Calu3 (cell line): ENCODE measurements at regions not wholly inside any gene's neighbourhood (a gene's known extent, or its start where the extent isn't known, plus 50 kb on each side); places are given as distances from the start of the nearest gene placed in this dataset.

ENCODE experiments used
- BruUV-seq: library from RNA; stranded (reverse); fragments of 400-500 nt; replicated peaks from 2 replicates; lab custom pipeline; 2021; lab: Mats Ljungman, UMichigan
- CTCF ChIA-PET: fragments of 300-600 bp; sonication (Branson Sonifier 250); formaldehyde crosslinking; loops from one replicate; lab custom pipeline; 2022; ENCODE audit warnings: antibody characterized with exemption; lab: Charles Lee
- DNase-seq: peaks from one replicate; pipeline ENCODE4 v3.0.0; 2022
- H3K27ac Mint-ChIP-seq: one replicate; pipeline ENCODE4 v1.8.0; 2022; ENCODE audit warnings: mixed read lengths; ENCODE audit not compliant: unreplicated experiment
- H3K27me3 Mint-ChIP-seq: one replicate; pipeline ENCODE4 v1.8.0; 2022; ENCODE audit warnings: mixed read lengths; ENCODE audit not compliant: unreplicated experiment
- H3K36me3 Mint-ChIP-seq: one replicate; pipeline ENCODE4 v1.8.0; 2022; ENCODE audit warnings: mild to moderate bottlenecking, moderate library complexity, mixed read lengths; ENCODE audit not compliant: insufficient read depth, unreplicated experiment
- H3K4me1 Mint-ChIP-seq: one replicate; pipeline ENCODE4 v1.8.0; 2022; ENCODE audit warnings: mild to moderate bottlenecking, low read depth, mixed read lengths; ENCODE audit not compliant: unreplicated experiment
- H3K4me3 Mint-ChIP-seq: one replicate; pipeline ENCODE4 v1.8.0; 2022; ENCODE audit warnings: mild to moderate bottlenecking, low read depth, moderate library complexity, mixed read lengths; ENCODE audit not compliant: unreplicated experiment
- H3K9me3 Mint-ChIP-seq: one replicate; pipeline ENCODE4 v1.8.0; 2022; ENCODE audit warnings: low read depth, mixed read lengths; ENCODE audit not compliant: unreplicated experiment
- intact Hi-C: fragments of 100-400 bp; cut with micrococcal nuclease; formaldehyde crosslinking; loops from one replicate; pipeline ENCODE4 v1.10.0; 2022; ENCODE audit not compliant: unreplicated experiment
- TF ChIP-seq, protein P1 (sequence below): fragments of 200-600 bp; IDR thresholded peaks from one replicate; pipeline ENCODE4 v1.8.0; 2022; ENCODE audit warnings: antibody characterized with exemption; ENCODE audit not compliant: unreplicated experiment

DNA sequence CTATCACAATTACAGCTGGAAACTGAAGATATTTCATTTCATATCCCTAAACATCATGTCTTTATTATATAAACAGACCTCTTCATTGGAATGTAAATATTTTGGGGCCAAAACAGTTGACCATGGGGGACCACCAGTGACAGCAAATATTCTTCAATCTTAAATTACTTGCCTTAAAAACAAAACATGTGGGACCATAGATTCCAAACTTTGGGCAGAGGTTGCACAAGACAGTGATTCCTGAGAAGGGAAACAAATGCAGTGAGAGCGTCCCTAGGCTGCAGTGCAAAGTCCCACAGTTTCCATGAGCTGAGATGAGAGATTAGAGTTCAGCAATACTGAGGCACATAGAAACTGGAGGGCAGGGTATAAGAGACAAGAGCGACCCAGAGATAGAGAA, 818.9 kb downstream of the CBLN2 start:
- Mint-ChIP-seq H3K4me1 (peaks cover 10% of the 10 kb centered on the region), H3K27me3 (no peaks in the 10 kb centered on the region), H3K36me3 (no peaks in the 10 kb centered on the region), H3K27ac (no peak overlapping the region), H3K4me3 (no peak overlapping the region), H3K9me3 (no peaks in the 10 kb centered on the region)
- no peak for DNase-seq
- intact Hi-C loops: no loop called here
- no TSS peak for BruUV-seq
- CTCF ChIA-PET: no interaction called here
- TF ChIP-seq, protein P1, sequence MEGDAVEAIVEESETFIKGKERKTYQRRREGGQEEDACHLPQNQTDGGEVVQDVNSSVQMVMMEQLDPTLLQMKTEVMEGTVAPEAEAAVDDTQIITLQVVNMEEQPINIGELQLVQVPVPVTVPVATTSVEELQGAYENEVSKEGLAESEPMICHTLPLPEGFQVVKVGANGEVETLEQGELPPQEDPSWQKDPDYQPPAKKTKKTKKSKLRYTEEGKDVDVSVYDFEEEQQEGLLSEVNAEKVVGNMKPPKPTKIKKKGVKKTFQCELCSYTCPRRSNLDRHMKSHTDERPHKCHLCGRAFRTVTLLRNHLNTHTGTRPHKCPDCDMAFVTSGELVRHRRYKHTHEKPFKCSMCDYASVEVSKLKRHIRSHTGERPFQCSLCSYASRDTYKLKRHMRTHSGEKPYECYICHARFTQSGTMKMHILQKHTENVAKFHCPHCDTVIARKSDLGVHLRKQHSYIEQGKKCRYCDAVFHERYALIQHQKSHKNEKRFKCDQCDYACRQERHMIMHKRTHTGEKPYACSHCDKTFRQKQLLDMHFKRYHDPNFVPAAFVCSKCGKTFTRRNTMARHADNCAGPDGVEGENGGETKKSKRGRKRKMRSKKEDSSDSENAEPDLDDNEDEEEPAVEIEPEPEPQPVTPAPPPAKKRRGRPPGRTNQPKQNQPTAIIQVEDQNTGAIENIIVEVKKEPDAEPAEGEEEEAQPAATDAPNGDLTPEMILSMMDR: no peak

DNA sequence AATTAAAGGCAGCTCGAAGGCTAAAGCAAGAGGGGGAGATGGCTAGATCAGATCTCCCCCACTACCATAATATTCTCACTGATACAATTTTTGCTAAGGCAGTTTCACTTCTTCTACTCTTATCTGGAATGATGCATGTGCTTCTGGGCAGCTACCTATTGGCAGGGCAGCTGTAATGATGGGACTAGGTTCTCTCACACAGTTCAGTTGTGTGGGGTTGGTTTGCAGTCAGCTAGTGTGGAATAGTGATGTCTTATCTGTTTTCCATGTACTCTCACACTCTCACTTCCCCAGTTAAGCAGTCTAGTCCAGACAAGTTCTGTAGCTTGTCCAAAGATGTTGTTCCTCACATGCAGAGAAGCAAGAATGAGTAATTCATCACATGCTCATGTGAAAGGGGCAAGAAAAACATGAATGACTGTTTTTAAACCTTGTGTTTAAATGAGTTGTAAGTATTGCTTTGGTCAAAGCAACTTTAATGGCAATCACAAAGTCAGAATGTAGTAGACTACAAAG, 836.1 kb downstream of the CBLN2 start:
- TF ChIP-seq, protein P1: no peak
- CTCF ChIA-PET: no interaction called here
- Mint-ChIP-seq H3K36me3 (no peaks in the 10 kb centered on the region), H3K27ac (no peak overlapping the region), H3K27me3 (no peaks in the 10 kb centered on the region), H3K4me1 (no peaks in the 10 kb centered on the region), H3K4me3 (no peak overlapping the region), H3K9me3 (no peaks in the 10 kb centered on the region)
- intact Hi-C loops: no loop called here
- no TSS peak for BruUV-seq
- no peak for DNase-seq

DNA sequence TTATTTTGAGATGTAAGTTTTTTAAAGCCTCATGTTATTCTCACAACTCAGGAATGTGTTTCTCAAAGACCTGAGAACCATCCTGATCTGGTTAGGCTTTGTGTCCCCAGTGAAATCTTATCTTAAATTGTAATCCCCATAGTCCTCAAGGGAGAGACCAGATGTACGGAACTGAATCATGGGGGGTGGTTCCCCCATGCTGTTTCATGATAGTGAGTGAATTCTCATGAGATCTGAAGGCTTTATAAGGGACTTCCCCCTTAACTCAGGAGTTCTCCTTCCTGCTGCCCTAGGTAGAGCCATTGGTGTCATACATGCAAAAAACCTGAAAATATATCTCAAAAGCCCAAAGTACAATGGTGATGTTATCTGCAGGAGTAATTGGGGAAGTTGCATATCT, 836.7 kb downstream of the CBLN2 start:
- no TSS peak for BruUV-seq
- H3K27me3 Mint-ChIP-seq: no peaks in the 10 kb centered on the region
- TF ChIP-seq, protein P1: no peak
- no peak overlapping the region for H3K4me3 Mint-ChIP-seq
- no peak for DNase-seq
- H3K27ac Mint-ChIP-seq: no peak overlapping the region
- no peaks in the 10 kb centered on the region for H3K36me3 Mint-ChIP-seq
- intact Hi-C loops: no loop called here
- CTCF ChIA-PET: no interaction called here
- no peaks in the 10 kb centered on the region for H3K4me1 Mint-ChIP-seq
- H3K9me3 Mint-ChIP-seq: no peaks in the 10 kb centered on the region

DNA sequence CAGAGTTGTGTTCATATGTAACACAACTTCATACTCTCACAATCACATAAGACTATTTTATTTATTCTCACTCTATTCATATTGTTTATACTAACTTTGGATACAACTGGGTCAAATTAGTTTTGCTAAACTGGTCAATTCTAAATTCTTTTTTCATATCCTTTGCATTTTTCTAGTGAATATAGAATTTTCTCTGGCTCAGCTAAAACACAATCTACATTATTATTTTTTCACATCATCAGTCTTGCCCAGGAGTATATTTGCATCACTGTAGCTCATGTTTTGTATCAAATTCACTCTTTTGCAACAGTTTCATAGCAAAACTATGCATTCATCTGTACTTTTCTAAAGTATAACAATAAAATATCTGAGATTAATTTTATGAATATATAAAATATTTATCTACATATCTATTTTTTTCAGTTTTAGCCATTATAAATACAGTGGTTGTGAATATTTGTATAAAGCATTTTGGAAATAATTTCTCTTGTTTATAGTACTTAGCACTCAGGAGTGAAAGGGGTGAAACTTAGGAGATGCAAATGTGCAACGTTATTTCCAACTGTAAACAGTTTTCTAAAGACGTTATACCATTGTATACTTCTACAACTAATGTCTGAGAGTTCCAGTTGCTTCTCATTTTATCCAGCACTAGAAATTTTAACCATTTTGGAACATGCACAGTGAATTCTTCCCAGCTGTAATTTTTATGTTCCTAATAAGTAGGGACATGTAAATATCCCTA, 854.6 kb downstream of the CBLN2 start:
- intact Hi-C loops: no loop called here
- no peaks in the 10 kb centered on the region for H3K9me3 Mint-ChIP-seq

More for the DNA sequence above, 854.6 kb downstream of the CBLN2 start:
- CTCF ChIA-PET: no interaction called here
- H3K27ac Mint-ChIP-seq: no peak overlapping the region
- BruUV-seq: no TSS peak
- DNase-seq: no peak
- TF ChIP-seq, protein P1: no peak
- H3K36me3 Mint-ChIP-seq: no peaks in the 10 kb centered on the region
- H3K4me1 Mint-ChIP-seq: no peaks in the 10 kb centered on the region
- no peaks in the 10 kb centered on the region for H3K27me3 Mint-ChIP-seq
- no peak overlapping the region for H3K4me3 Mint-ChIP-seq
